K562 (cell line): ENCODE measurements at regions not wholly inside any gene's neighbourhood (a gene's known extent, or its start where the extent isn't known, plus 50 kb on each side); places are given as distances from the start of the nearest gene placed in this dataset.

ENCODE experiments used
- KDM4B ChIP-seq, 2 experiments: fragments of 450-650 bp in 1 of 2; sonication (generic) in 1 of 2; IDR thresholded peaks; 2 replicates each; pipeline ENCODE4 v1.6.1; 2016 to 2017; ENCODE audit warnings: borderline replicate concordance in 2 of 2, antibody characterized with exemption in 1 of 2, low read depth in 1 of 2, mild to moderate bottlenecking in 1 of 2
- TRIM25 ChIP-seq: fragments of 450-650 bp; IDR thresholded peaks from 2 replicates; pipeline ENCODE4 v1.7.0; 2016; ENCODE audit warnings: borderline replicate concordance
- ZKSCAN1 ChIP-seq: fragments of 150-350 bp; IDR thresholded peaks from 2 replicates; pipeline ENCODE4 v1.6.1; 2016; ENCODE audit warnings: low read depth, low read length
- ZMIZ1 ChIP-seq, 2 experiments: fragments of 150-350 bp in 1 of 2; IDR thresholded peaks; 2 replicates each; pipeline ENCODE4 v1.6.1; 2012 to 2016; ENCODE audit warnings: low read depth in 2 of 2, low read length in 2 of 2, mild to moderate bottlenecking in 1 of 2, moderate library complexity in 1 of 2
- ZNF316 ChIP-seq: fragments of 450-650 bp; IDR thresholded peaks from 2 replicates; pipeline ENCODE4 v1.6.1; 2016
- ZNF707 ChIP-seq: fragments of 250-450 bp; sonication (Bioruptor Pico); conservative IDR thresholded peaks from 2 replicates; pipeline ENCODE4 v1.8.0; 2022; ENCODE audit warnings: inconsistent platforms, mild to moderate bottlenecking, moderate library complexity
- ZNF717 ChIP-seq: fragments of 250-450 bp; sonication (Bioruptor Pico); IDR thresholded peaks from 2 replicates; pipeline ENCODE4 v1.5.0; 2021

- TF ChIP-seq KDM4B (IDR thresholded peaks at IDR 0.05; ENCODE audit: borderline replicate concordance in 2 of 2, low read depth in 1 of 2) (no peak), ZNF707 (CRISPR knock-in tag) (no peak), ZKSCAN1 (no peak), ZNF717 (CRISPR knock-in tag) (no peak), ZMIZ1 (IDR thresholded peaks at IDR 0.05; ENCODE audit: low read depth in 2 of 2, low read length in 2 of 2) (no peak), ZNF316 (no peak), TRIM25 (no peak)
- TF ChIP-seq, all 486 proteins: peak for 0
Observed at GRCh38 chr4:3613967-3614730, 81.9 kb upstream of the LRPAP1 start (continued).
